ENCODE measurements at regions not wholly inside any gene's neighbourhood (a gene's known extent, or its start where the extent isn't known, plus 50 kb on each side); places are given as distances from the start of the nearest gene placed in this dataset.
"Not testable (repeated sequence)": the region's sequence is repeated elsewhere in the genome, so short reads cannot be mapped to it uniquely, and the experiment has no call there.

- DNase-seq = peak; percentile 17
- H3K36me3 ChIP-seq (replicated peaks; ENCODE audit: control insufficient read depth, insufficient read depth, low read length) = no peaks in the 10 kb centered on the region
- H3K27me3 ChIP-seq (ENCODE audit: control insufficient read depth, insufficient read depth, low read length) = no peaks in the 10 kb centered on the region
- H3K4me3 ChIP-seq (ENCODE audit: insufficient read depth, low read depth, low read length) = no peak overlapping the region
Observed at GRCh38 chr13:18943273-18943672, 238.4 kb downstream of the TUBA3C start.

- Histone ChIP-seq H3K4me3 (ENCODE audit: insufficient read depth, low read depth, low read length) (no peak overlapping the region), H3K27me3 (ENCODE audit: control insufficient read depth, insufficient read depth, low read length) (no peaks in the 10 kb centered on the region), H3K36me3 (replicated peaks; ENCODE audit: control insufficient read depth, insufficient read depth, low read length) (no peaks in the 10 kb centered on the region)
- DNase-seq = no peak
Observed at GRCh38 chr13:18936104-18936503, 245.5 kb downstream of the TUBA3C start.

- Histone ChIP-seq H3K36me3 (replicated peaks; ENCODE audit: control insufficient read depth, insufficient read depth, low read length) (no peaks in the 10 kb centered on the region), H3K27me3 (ENCODE audit: control insufficient read depth, insufficient read depth, low read length) (no peaks in the 10 kb centered on the region), H3K4me3 (ENCODE audit: insufficient read depth, low read depth, low read length) (no peak overlapping the region)
- no peak for DNase-seq
Observed at GRCh38 chr13:18921063-18921462, 260.6 kb downstream of the TUBA3C start.

GRCh38 chr13:18905096-18905495, 276.5 kb downstream of the TUBA3C start:
- H3K27me3 ChIP-seq (ENCODE audit: control insufficient read depth, insufficient read depth, low read length); DNase-seq; H3K36me3 ChIP-seq (replicated peaks; ENCODE audit: control insufficient read depth, insufficient read depth, low read length); H3K4me3 ChIP-seq (ENCODE audit: insufficient read depth, low read depth, low read length): not testable (repeated sequence)

- H3K4me3 ChIP-seq (ENCODE audit: insufficient read depth, low read depth, low read length); H3K36me3 ChIP-seq (replicated peaks; ENCODE audit: control insufficient read depth, insufficient read depth, low read length); DNase-seq; H3K27me3 ChIP-seq (ENCODE audit: control insufficient read depth, insufficient read depth, low read length): not testable (repeated sequence)
Observed at GRCh38 chr13:18895411-18895810, 286.2 kb downstream of the TUBA3C start.

GRCh38 chr13:18891242-18891641, 290.4 kb downstream of the TUBA3C start:
- DNase-seq; H3K36me3 ChIP-seq (replicated peaks; ENCODE audit: control insufficient read depth, insufficient read depth, low read length); H3K4me3 ChIP-seq (ENCODE audit: insufficient read depth, low read depth, low read length); H3K27me3 ChIP-seq (ENCODE audit: control insufficient read depth, insufficient read depth, low read length): not testable (repeated sequence)

GRCh38 chr13:18874875-18875789, 306.5 kb downstream of the TUBA3C start:
- not testable (repeated sequence) for H3K27me3 ChIP-seq (ENCODE audit: control insufficient read depth, insufficient read depth, low read length); H3K36me3 ChIP-seq (replicated peaks; ENCODE audit: control insufficient read depth, insufficient read depth, low read length); DNase-seq; H3K4me3 ChIP-seq (ENCODE audit: insufficient read depth, low read depth, low read length)

GRCh38 chr13:18870557-18870956, 311.1 kb downstream of the TUBA3C start:
- not testable (repeated sequence) for H3K4me3 ChIP-seq (ENCODE audit: insufficient read depth, low read depth, low read length); H3K36me3 ChIP-seq (replicated peaks; ENCODE audit: control insufficient read depth, insufficient read depth, low read length); H3K27me3 ChIP-seq (ENCODE audit: control insufficient read depth, insufficient read depth, low read length); DNase-seq

- not testable (repeated sequence) for H3K4me3 ChIP-seq (ENCODE audit: insufficient read depth, low read depth, low read length); DNase-seq; H3K27me3 ChIP-seq (ENCODE audit: control insufficient read depth, insufficient read depth, low read length); H3K36me3 ChIP-seq (replicated peaks; ENCODE audit: control insufficient read depth, insufficient read depth, low read length)
Observed at GRCh38 chr13:18869365-18869764, 312.3 kb downstream of the TUBA3C start.

- H3K4me3 ChIP-seq (ENCODE audit: insufficient read depth, low read depth, low read length); H3K36me3 ChIP-seq (replicated peaks; ENCODE audit: control insufficient read depth, insufficient read depth, low read length); H3K27me3 ChIP-seq (ENCODE audit: control insufficient read depth, insufficient read depth, low read length): not testable (repeated sequence)
- peak; percentile 1 for DNase-seq
Observed at GRCh38 chr13:18837986-18838629, 343.5 kb downstream of the TUBA3C start.

- not testable (repeated sequence) for DNase-seq; H3K27me3 ChIP-seq (ENCODE audit: control insufficient read depth, insufficient read depth, low read length); H3K36me3 ChIP-seq (replicated peaks; ENCODE audit: control insufficient read depth, insufficient read depth, low read length); H3K4me3 ChIP-seq (ENCODE audit: insufficient read depth, low read depth, low read length)
Observed at GRCh38 chr13:18837179-18837745, 344.4 kb downstream of the TUBA3C start.

GRCh38 chr13:18836371-18837178, 345.0 kb downstream of the TUBA3C start:
- H3K4me3 ChIP-seq (ENCODE audit: insufficient read depth, low read depth, low read length); H3K27me3 ChIP-seq (ENCODE audit: control insufficient read depth, insufficient read depth, low read length); H3K36me3 ChIP-seq (replicated peaks; ENCODE audit: control insufficient read depth, insufficient read depth, low read length): not testable (repeated sequence)
- peak; percentile 0 for DNase-seq

- not testable (repeated sequence) for H3K27me3 ChIP-seq (ENCODE audit: control insufficient read depth, insufficient read depth, low read length); DNase-seq; H3K36me3 ChIP-seq (replicated peaks; ENCODE audit: control insufficient read depth, insufficient read depth, low read length); H3K4me3 ChIP-seq (ENCODE audit: insufficient read depth, low read depth, low read length)
Observed at GRCh38 chr13:18835754-18836153, 345.9 kb downstream of the TUBA3C start.

GRCh38 chr13:18824678-18825077, 356.9 kb downstream of the TUBA3C start:
- not testable (repeated sequence) for H3K36me3 ChIP-seq (replicated peaks; ENCODE audit: control insufficient read depth, insufficient read depth, low read length); H3K27me3 ChIP-seq (ENCODE audit: control insufficient read depth, insufficient read depth, low read length); H3K4me3 ChIP-seq (ENCODE audit: insufficient read depth, low read depth, low read length); DNase-seq
